Ascending aorta (tissue), 2 donors: ENCODE measurements at regions not wholly inside any gene's neighbourhood (a gene's known extent, or its start where the extent isn't known, plus 50 kb on each side); places are given as distances from the start of the nearest gene placed in this dataset.

Source experiments
- DNase-seq, 2 donors: peaks; one replicate each; pipeline ENCODE4 v3.0.0-alpha.2; 2019; ENCODE audit warnings: low spot score in 2 of 2
- H3K27ac ChIP-seq, 2 donors: fragments of 200-600 bp; sonication (generic); one replicate each; pipeline ENCODE4 v1.5.1; 2016 to 2017; ENCODE audit warnings: mild to moderate bottlenecking in 1 of 2
- H3K27me3 ChIP-seq: fragments of 200-600 bp; sonication (generic); one replicate; pipeline ENCODE4 v1.5.1; 2017
- H3K36me3 ChIP-seq, 2 donors: fragments of 200-600 bp; sonication (generic); one replicate each; pipeline ENCODE4 v1.5.1; 2016
- H3K4me1 ChIP-seq, 2 donors: fragments of 200-600 bp; sonication (generic); one replicate each; pipeline ENCODE4 v1.5.1; 2016 to 2017; ENCODE audit warnings: mild to moderate bottlenecking in 1 of 2
- H3K4me3 ChIP-seq, 2 donors: fragments of 200-600 bp; sonication (generic); one replicate each; pipeline ENCODE4 v1.5.1; 2016 to 2017; ENCODE audit warnings: mild to moderate bottlenecking in 1 of 2
- H3K9me3 ChIP-seq, 2 donors: fragments of 200-600 bp; sonication (generic); one replicate each; pipeline ENCODE4 v1.5.1; 2016
- intact Hi-C: fragments of 100-400 bp; cut with DNase I; formaldehyde crosslinking; loops from one replicate; pipeline ENCODE4 v1.15.1; 2023
- TF ChIP-seq, protein P1 (sequence below), 3 experiments: fragments of 200-600 bp in 2 of 3; fragments of 450-650 bp in 1 of 3; sonication (generic) in 2 of 3; IDR thresholded peaks; one replicate each; pipeline ENCODE4 v1.5.1; 2016 to 2019; ENCODE audit warnings: antibody characterized with exemption in 3 of 3, mild to moderate bottlenecking in 1 of 3, moderate library complexity in 1 of 3

- no peak overlapping the region for H3K4me3 ChIP-seq
- peak; percentile 16 to 80 for DNase-seq
- no peaks in the 10 kb centered on the region for H3K36me3 ChIP-seq
- TF ChIP-seq, protein P1, sequence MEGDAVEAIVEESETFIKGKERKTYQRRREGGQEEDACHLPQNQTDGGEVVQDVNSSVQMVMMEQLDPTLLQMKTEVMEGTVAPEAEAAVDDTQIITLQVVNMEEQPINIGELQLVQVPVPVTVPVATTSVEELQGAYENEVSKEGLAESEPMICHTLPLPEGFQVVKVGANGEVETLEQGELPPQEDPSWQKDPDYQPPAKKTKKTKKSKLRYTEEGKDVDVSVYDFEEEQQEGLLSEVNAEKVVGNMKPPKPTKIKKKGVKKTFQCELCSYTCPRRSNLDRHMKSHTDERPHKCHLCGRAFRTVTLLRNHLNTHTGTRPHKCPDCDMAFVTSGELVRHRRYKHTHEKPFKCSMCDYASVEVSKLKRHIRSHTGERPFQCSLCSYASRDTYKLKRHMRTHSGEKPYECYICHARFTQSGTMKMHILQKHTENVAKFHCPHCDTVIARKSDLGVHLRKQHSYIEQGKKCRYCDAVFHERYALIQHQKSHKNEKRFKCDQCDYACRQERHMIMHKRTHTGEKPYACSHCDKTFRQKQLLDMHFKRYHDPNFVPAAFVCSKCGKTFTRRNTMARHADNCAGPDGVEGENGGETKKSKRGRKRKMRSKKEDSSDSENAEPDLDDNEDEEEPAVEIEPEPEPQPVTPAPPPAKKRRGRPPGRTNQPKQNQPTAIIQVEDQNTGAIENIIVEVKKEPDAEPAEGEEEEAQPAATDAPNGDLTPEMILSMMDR (IDR thresholded peaks at IDR 0.05) = no peak
- intact Hi-C loops = no loop called here
- no peaks in the 10 kb centered on the region for H3K27me3 ChIP-seq
- no peaks in the 10 kb centered on the region for H3K9me3 ChIP-seq
- no peak overlapping the region for H3K27ac ChIP-seq
- peaks cover 3 to 10% of the 10 kb centered on the region in 2 donors for H3K4me1 ChIP-seq
Measured at GRCh38 chr12:90253674-90254181, 545.1 kb upstream of the ATP2B1 start.

DNA sequence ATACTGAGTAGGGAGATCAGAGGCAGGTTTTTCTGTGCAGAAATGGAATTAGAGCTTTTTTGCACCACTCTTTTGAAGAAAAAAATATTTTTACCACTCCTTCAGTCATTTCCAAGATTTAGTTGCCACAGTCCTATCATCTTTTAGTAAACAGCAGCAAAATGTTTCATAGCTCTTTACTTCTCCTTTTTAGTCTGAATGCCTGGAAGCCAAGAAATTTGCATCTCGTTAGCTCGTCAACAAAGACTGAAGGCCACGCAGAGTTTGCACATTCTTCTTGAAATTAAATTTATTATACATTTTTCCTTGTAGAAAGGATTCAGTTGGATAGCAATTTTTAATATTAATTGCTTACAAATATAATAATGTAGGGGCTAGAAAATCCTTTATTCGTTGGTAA is 544.5 kb upstream of the ATP2B1 start:
- H3K27ac ChIP-seq = no peak overlapping the region
- H3K4me3 ChIP-seq = no peak overlapping the region
- no peaks in the 10 kb centered on the region for H3K27me3 ChIP-seq
- intact Hi-C loops = no loop called here
- no peak for DNase-seq
- H3K4me1 ChIP-seq = peaks cover 3 to 10% of the 10 kb centered on the region in 2 donors
- H3K36me3 ChIP-seq = no peaks in the 10 kb centered on the region
- H3K9me3 ChIP-seq = no peaks in the 10 kb centered on the region
- TF ChIP-seq, protein P1 (IDR thresholded peaks at IDR 0.05) = no peak

GRCh38 chr12:90250766-90251165 is 542.1 kb upstream of the ATP2B1 start:
- H3K9me3 ChIP-seq = no peaks in the 10 kb centered on the region
- no peak overlapping the region for H3K4me3 ChIP-seq
- peaks cover 3 to 13% of the 10 kb centered on the region in 2 donors for H3K4me1 ChIP-seq
- H3K27ac ChIP-seq = peak overlapping the region; percentile 25 to 30
- H3K27me3 ChIP-seq = no peaks in the 10 kb centered on the region
- intact Hi-C loops = no loop called here
- DNase-seq = no peak
- no peaks in the 10 kb centered on the region for H3K36me3 ChIP-seq
- TF ChIP-seq, protein P1 (IDR thresholded peaks at IDR 0.05) = no peak

- Histone ChIP-seq H3K27ac (peak overlapping the region in 1 of 2 donors; percentile 25), H3K4me3 (no peak overlapping the region), H3K27me3 (no peaks in the 10 kb centered on the region), H3K9me3 (no peaks in the 10 kb centered on the region), H3K36me3 (no peaks in the 10 kb centered on the region), H3K4me1 (peaks cover 3 to 13% of the 10 kb centered on the region in 2 donors)
- TF ChIP-seq, protein P1 (IDR thresholded peaks at IDR 0.05) = no peak
- intact Hi-C loops = no loop called here
- no peak for DNase-seq
Measured at GRCh38 chr12:90250042-90250441, 541.4 kb upstream of the ATP2B1 start.

DNA sequence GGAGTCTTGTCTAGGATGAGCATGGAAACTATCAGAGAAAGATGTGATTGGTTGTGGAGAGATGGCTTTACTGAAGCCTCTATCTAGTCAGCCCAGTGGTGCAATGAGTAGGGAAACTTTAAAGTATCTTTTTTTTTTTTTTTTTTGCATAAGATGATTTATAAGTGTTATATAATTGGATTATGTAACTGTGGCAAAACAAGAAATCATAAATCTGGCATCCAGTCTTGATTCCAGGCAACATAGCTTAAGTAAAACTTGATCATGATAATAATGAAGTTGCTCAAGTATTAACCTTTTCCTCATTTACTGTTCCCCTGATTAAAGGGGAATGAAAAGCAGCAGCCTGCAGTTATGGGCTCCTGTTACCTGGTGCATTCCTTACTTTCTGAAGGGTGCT is 538.0 kb upstream of the ATP2B1 start:
- Histone ChIP-seq H3K4me1 (peaks cover 3 to 13% of the 10 kb centered on the region in 2 donors), H3K4me3 (no peak overlapping the region), H3K36me3 (no peaks in the 10 kb centered on the region), H3K9me3 (no peaks in the 10 kb centered on the region), H3K27me3 (no peaks in the 10 kb centered on the region), H3K27ac (no peak overlapping the region)
- no peak for DNase-seq
- intact Hi-C loops = no loop called here
- TF ChIP-seq, protein P1 (IDR thresholded peaks at IDR 0.05) = no peak

GRCh38 chr12:90245391-90245790 is 536.8 kb upstream of the ATP2B1 start:
- no peaks in the 10 kb centered on the region for H3K9me3 ChIP-seq
- no peaks in the 10 kb centered on the region for H3K27me3 ChIP-seq
- peaks cover 0 to 5% of the 10 kb centered on the region in 2 donors for H3K4me1 ChIP-seq
- DNase-seq = no peak
- H3K27ac ChIP-seq = no peak overlapping the region
- H3K4me3 ChIP-seq = no peak overlapping the region
- intact Hi-C loops = no loop called here
- TF ChIP-seq, protein P1 (IDR thresholded peaks at IDR 0.05) = no peak
- no peaks in the 10 kb centered on the region for H3K36me3 ChIP-seq
